Left lung (tissue), 4 donors: ENCODE measurements at regions not wholly inside any gene's neighbourhood (a gene's known extent, or its start where the extent isn't known, plus 50 kb on each side); places are given as distances from the start of the nearest gene placed in this dataset.

Source experiments
- ATAC-seq: fragments of 200-7000 bp; cut with Tn5 transposase; one replicate; pipeline ENCODE4 v1.9.1; 2020; ENCODE audit warnings: moderate library complexity
- DNase-seq, 4 donors: peaks; one replicate each; pipeline ENCODE4 v3.0.0-alpha.2; 2013 to 2020
- H3K27ac ChIP-seq, 2 donors: fragments of 200-600 bp; sonication (generic) in 1 of 2; one replicate each; pipeline versions ENCODE4 v1.5.0 to v1.8.0; 2020 to 2021
- H3K27me3 ChIP-seq, 2 donors: fragments of 200-600 bp; sonication (generic) in 1 of 2; one replicate each; pipeline versions ENCODE4 v1.5.0 to v1.8.0; 2020 to 2021
- H3K36me3 ChIP-seq, 2 donors: fragments of 200-600 bp; sonication (generic) in 1 of 2; one replicate each; pipeline versions ENCODE4 v1.5.0 to v1.8.0; 2020 to 2021
- H3K4me1 ChIP-seq, 2 donors: fragments of 200-600 bp; one replicate each; pipeline ENCODE4 v1.8.0; 2021
- H3K4me3 ChIP-seq, 2 donors: fragments of 200-600 bp; sonication (generic) in 1 of 2; one replicate each; pipeline versions ENCODE4 v1.5.0 to v1.8.0; 2020 to 2021; ENCODE audit warnings: mild to moderate bottlenecking in 1 of 2
- H3K9me3 ChIP-seq, 2 donors: fragments of 200-600 bp; sonication (generic) in 1 of 2; one replicate each; pipeline versions ENCODE4 v1.5.0 to v1.8.0; 2020 to 2021
- intact Hi-C, 2 donors: fragments of 100-400 bp; cut with DNase I; formaldehyde crosslinking; loops; one replicate each; pipeline versions ENCODE4 v1.11.2 to v1.14.2; 2022
- TF ChIP-seq, protein P1 (sequence below), 2 donors: fragments of 200-600 bp; sonication (generic) in 1 of 2; IDR thresholded peaks; one replicate each; pipeline versions ENCODE4 v1.5.0 to v1.8.0; 2021; ENCODE audit warnings: antibody characterized with exemption in 2 of 2
- donor health status: DM: no; HTN: yes; CAD: no.
- donor health status: DM: no; HTN: no; CAD: no.

DNA sequence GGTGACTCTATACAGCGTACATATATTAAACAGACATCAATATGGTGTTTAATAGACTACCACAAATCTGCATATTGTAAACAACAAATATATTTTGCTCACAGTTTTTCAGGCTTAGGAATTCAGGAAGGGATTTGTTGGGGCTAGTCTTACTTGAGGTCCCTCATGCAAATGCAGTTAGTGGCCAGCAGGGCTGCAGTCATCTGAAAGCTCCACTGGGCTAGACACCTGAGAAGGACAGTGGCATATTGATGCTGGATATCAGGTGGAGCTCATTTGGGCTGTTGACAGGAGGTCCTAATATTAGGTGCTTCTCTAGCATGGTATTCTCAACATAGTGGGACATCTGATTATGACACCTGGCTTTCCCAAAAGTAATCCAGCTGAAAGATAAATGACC is 493.8 kb upstream of the PABPC4L start:
- Histone ChIP-seq H3K4me3 (no peak overlapping the region), H3K4me1 (no peaks in the 10 kb centered on the region), H3K9me3 (peaks cover 0 to 5% of the 10 kb centered on the region in 2 donors), H3K27ac (no peak overlapping the region), H3K27me3 (no peaks in the 10 kb centered on the region), H3K36me3 (no peaks in the 10 kb centered on the region)
- intact Hi-C loops: no loop called here
- DNase-seq (no peak), ATAC-seq (no peak)
- TF ChIP-seq, protein P1, sequence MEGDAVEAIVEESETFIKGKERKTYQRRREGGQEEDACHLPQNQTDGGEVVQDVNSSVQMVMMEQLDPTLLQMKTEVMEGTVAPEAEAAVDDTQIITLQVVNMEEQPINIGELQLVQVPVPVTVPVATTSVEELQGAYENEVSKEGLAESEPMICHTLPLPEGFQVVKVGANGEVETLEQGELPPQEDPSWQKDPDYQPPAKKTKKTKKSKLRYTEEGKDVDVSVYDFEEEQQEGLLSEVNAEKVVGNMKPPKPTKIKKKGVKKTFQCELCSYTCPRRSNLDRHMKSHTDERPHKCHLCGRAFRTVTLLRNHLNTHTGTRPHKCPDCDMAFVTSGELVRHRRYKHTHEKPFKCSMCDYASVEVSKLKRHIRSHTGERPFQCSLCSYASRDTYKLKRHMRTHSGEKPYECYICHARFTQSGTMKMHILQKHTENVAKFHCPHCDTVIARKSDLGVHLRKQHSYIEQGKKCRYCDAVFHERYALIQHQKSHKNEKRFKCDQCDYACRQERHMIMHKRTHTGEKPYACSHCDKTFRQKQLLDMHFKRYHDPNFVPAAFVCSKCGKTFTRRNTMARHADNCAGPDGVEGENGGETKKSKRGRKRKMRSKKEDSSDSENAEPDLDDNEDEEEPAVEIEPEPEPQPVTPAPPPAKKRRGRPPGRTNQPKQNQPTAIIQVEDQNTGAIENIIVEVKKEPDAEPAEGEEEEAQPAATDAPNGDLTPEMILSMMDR (IDR thresholded peaks at IDR 0.05): no peak

- DNase-seq (no peak), ATAC-seq (no peak)
- TF ChIP-seq, protein P1 (IDR thresholded peaks at IDR 0.05): no peak
- H3K9me3 ChIP-seq: no peaks in the 10 kb centered on the region
- no peak overlapping the region for H3K4me3 ChIP-seq
- H3K36me3 ChIP-seq: no peaks in the 10 kb centered on the region
- no peak overlapping the region for H3K27ac ChIP-seq
- no peaks in the 10 kb centered on the region for H3K27me3 ChIP-seq
- intact Hi-C loops: no loop called here
- no peaks in the 10 kb centered on the region for H3K4me1 ChIP-seq
These were observed 490.3 kb upstream of the PABPC4L start for GRCh38 chr4:134691915-134692314.

- Histone ChIP-seq H3K4me3 (no peak overlapping the region), H3K27ac (no peak overlapping the region), H3K27me3 (no peaks in the 10 kb centered on the region), H3K4me1 (no peaks in the 10 kb centered on the region), H3K9me3 (no peaks in the 10 kb centered on the region), H3K36me3 (no peaks in the 10 kb centered on the region)
- TF ChIP-seq, protein P1 (IDR thresholded peaks at IDR 0.05): no peak
- intact Hi-C loops: no loop called here
- ATAC-seq (peak; percentile 88), DNase-seq (peak in 2 of 4 donors; percentile 21 to 46)
These were observed 486.3 kb upstream of the PABPC4L start for GRCh38 chr4:134687646-134688628.

DNA sequence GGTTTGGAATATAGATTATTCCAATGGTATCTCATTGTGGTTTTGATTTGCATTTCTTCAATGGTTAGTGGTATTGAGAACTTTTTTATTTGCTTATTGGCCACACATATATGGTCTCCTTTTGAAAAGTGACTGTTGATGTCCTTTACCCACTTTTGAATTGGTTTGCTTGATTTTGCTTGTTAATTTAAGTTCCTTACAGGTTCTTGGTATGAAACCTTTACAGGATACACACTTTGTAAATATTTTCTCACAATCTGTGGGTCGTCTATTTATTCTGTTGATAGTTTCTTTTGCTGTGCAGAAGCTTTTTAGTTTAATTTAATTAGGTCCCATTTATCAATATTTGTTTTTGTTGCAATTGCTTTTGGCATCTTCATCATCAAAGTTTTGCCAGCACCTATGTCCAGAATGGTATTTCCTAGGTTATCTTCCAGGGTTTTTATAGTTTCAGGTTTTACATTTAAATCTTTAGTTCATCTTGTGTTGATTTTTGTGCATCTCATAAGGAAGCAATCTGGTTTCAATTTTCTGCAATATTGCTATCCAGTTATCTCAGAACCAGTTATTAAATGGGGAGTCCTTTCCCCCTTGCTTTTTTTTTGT is 475.7 kb upstream of the PABPC4L start:
- intact Hi-C loops: no loop called here
- H3K9me3 ChIP-seq: peaks cover 0 to 1% of the 10 kb centered on the region in 2 donors
- H3K4me1 ChIP-seq: no peaks in the 10 kb centered on the region
- no peaks in the 10 kb centered on the region for H3K27me3 ChIP-seq
- DNase-seq: no peak
- no peak for ATAC-seq
- H3K27ac ChIP-seq: no peak overlapping the region
- TF ChIP-seq, protein P1 (IDR thresholded peaks at IDR 0.05): no peak
- no peaks in the 10 kb centered on the region for H3K36me3 ChIP-seq
- no peak overlapping the region for H3K4me3 ChIP-seq

- DNase-seq (no peak), ATAC-seq (peak; percentile 31)
- H3K4me3 ChIP-seq: no peak overlapping the region
- H3K27me3 ChIP-seq: no peaks in the 10 kb centered on the region
- no peaks in the 10 kb centered on the region for H3K9me3 ChIP-seq
- H3K27ac ChIP-seq: no peak overlapping the region
- no peaks in the 10 kb centered on the region for H3K36me3 ChIP-seq
- intact Hi-C loops: no loop called here
- TF ChIP-seq, protein P1 (IDR thresholded peaks at IDR 0.05): no peak
- no peaks in the 10 kb centered on the region for H3K4me1 ChIP-seq
These were observed 466.6 kb upstream of the PABPC4L start for GRCh38 chr4:134668237-134668636.
